HG02642 (cell line): ENCODE measurements at regions not wholly inside any gene's neighbourhood (a gene's known extent, or its start where the extent isn't known, plus 50 kb on each side); places are given as distances from the start of the nearest gene placed in this dataset.

Source experiments
- ATAC-seq: cut with Tn5 transposase; IDR thresholded peaks from one replicate; pipeline ENCODE4 v1.9.1; 2021; ENCODE audit warnings: mild to moderate bottlenecking; ENCODE audit not compliant: unreplicated experiment, poor library complexity

DNA sequence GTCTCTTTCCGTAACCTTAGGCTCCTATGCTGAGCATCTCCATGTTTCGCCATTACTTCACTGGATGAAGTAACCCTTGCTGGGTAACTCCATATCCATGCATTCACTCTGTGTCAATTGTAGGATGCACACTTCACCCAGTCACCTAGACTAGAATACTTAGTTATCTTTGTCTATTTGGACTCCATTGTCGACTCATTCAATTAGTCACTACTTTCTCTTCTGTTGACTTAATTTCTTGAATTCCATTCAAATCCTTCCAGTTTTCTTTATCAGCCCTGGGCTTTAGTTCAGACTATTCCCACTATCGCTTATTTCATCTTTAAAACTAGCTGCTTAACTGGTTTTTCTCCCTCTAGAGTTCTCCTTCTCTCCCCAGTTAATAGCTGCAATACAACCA, 111.3 kb upstream of the TNS3 start:
- ATAC-seq: no peak

GRCh38 chr7:47691988-47692387, 110.1 kb upstream of the TNS3 start:
- no peak for ATAC-seq

GRCh38 chr7:47690902-47691558, 109.1 kb upstream of the TNS3 start:
- ATAC-seq: no peak

DNA sequence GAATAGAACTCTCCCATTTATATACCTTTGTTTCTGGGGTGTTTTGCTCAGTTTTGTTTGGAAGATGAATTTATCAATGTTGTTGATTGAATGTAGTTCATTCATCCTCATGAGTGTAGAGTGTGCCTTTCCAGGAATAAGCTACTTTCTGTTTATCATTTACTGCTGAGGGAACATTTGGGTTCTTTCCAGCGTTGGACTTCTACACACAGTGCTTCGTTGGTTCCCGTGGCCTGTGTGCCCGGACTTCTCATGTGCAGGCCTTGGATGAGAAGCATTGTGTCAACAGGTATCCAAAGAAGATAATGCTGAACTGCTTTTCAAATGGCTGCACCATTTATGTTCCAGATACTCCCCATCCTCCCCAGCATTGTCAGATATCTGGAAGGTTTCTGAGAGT, 107.6 kb upstream of the TNS3 start:
- no peak for ATAC-seq

DNA sequence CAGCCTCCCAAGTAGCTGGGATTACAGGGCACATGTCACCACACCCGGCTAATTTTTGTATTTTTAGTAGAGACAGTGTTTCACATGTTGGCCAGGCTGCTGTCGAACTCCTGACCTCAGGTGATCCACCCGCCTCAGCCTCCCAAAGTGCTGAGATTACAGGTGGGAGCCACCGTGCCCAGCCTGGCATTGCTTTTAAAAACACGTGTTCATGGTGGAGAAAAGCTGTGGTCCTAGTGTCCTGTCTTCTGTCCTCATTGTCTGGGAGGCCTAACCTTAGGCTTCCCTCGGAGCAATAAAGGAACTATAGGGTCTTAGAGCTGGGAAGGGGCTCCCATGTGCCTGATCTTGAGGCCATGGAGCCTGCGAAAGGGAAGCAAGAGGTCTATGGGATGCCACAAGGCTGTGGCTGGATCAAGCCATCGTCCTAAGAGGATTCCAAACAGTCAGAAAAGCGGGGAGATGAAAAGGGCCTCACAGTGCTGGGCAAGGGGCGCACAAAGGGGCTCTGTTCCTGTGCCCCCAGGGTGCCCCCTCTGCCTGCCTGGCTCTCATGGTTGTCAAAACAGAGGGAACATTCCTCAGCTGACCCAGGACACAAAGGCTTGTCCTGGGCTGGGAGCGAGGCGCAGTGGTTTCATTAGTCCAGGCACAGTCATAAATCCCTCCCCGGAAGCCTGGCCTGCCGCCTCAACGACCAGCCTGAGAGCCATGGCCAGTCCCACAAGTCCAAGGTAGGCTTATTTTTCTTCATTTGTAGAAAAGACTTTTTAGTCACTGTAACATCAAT, 106.6 kb upstream of the TNS3 start:
- no peak for ATAC-seq

DNA sequence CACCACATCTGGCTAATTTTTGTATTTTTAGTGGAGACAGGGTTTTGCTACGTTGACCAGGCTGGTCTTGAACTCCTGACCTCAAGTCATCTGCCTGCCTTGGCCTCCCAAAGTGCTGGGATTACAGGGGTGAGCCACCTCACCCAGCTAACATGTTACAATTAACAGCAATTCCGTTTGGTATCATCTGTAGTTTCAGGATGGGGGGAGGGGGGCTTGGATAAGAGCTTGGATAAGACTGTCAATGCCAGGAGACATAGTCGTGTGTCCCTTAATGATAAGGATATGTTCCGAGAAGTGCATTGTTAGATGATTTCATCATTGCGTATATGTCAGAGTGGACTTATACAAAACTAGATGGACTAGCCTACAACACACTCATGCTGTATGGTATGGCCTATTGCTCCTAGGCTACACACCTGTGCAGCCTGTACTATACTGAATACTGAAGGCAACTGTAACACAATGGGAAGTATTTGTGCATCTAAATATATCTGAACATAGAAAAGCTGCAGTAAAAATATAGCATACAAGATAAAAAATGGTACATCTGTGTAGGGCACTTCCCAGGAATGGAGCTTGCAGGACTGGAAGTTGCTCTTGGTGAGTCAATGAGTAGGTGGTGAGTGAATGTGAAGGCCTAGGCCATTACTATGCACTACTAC, 103.9 kb upstream of the TNS3 start:
- ATAC-seq: no peak

- no peak for ATAC-seq
Measured at GRCh38 chr7:47685151-47685550, 103.2 kb upstream of the TNS3 start.

GRCh38 chr7:47684728-47685127, 102.8 kb upstream of the TNS3 start:
- ATAC-seq: no peak

GRCh38 chr7:47683485-47683898, 101.6 kb upstream of the TNS3 start:
- no peak for ATAC-seq

- ATAC-seq: no peak
Measured at GRCh38 chr7:47682874-47683273, 101.0 kb upstream of the TNS3 start.

DNA sequence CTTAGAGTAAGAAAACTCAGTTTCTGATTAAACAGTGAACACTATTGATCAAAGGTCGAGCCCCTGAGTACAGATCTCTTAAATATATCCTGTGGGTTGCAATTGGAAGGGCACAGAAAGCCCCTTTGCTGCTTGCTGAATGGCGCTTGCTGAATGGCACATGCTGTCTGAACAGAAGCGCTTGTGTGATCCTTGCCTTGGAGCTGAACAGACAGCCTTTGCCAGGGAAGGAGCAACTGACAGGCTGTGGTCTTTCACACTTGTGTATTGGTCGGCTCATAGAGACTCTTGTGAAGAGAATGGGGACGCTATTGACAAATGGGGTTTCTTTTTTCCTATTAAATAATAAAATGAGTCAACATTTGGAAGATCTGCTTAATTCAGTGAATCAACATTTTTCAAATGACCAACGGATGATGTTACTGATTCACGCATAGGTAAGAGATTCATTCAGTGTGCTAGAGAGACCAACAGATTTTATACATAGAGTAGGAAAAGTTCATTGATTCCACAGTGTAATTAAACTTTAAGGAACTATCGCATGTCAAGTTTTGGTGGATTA, 99.4 kb upstream of the TNS3 start:
- no peak for ATAC-seq

DNA sequence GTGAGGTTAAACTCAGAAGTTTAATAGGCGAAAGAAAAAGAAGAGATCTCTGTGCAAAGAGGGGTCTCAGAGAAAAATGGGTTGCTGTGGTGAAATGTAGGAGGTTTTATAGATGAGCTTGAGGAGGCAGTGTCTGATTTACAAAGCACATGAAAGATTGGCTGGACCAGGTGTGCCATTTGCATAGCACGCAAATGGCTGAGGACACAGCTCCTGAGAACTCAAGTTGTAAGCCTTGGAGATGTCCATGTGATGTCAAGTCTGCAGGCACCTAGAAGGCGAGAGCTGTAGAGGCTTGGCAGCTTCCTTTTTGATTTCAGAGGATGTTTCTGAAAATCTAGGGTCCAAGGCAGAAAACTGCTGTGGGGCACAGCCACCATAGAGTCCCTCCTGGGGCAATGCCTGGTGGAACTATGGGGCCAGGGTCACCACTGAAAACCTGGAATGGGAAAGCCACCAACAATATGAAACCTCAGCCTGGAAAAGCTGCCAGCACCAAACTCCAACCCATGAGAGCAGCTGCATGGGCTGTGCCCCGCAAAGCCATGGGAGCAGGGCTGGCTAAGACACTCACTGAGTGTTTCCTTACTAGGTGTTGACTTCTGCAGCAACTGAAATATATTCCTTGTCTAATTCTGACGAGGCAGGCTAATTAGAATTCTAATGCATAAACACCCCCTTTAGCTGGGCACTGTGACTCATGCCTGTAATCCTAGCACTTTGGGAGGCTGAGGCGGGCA, 96.9 kb upstream of the TNS3 start:
- ATAC-seq: no peak

DNA sequence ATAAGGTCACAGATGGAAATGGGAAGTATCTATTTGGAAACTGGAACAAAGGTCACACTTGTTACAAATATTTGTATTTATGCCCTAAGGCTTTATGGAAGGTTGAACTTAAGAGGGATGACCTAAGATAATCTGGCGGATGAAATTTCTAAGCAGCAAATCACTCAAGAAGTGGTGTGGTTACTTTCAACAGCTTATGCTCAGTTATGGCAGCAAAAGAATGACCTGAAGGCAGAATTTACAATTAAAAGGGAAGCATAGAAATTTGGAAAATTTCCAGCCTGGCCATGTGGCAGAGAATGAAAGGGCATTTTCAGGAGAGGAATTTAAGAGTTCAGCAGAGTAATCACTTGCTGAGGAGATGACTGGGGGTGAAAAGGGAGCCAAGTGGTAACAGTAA, 95.8 kb upstream of the TNS3 start:
- no peak for ATAC-seq

DNA sequence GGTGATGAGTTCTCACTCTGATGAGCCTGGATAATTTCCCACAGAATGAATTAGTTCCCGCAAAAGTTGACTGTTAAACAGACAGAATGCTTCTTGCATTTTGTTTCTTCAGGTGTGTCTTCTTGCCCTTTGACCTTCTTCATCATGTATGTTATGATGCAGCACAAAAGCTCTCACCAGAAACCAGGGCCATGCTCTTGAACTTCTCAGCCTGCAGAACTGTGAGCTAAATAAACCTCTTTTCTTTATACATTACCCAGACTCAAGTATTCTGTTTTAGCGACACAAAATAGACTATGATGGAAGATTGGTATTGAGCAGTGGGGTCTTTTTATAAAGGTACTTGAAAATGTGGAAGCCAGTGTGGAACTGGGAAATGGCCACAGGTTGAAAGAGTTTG, 95.2 kb upstream of the TNS3 start:
- no peak for ATAC-seq

DNA sequence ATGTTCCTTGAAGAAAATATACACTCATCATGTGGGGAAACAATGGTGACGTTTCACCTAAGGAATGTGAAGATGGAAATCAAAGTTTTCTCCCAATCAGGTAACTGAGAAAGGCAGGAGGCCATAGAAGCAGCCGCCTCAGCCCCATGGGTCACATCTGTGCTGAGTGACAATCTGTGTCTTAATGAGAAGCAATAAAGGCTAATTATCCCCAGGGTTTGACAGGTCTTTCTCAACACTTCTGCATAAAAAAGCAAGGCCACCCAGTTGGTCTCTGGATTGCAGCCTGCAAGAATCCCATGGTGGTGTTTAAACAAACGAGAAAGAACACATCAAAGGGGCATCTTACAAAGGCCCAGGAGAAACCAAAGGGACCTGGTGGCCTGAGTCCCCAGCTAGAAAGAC, 91.1 kb upstream of the TNS3 start:
- no peak for ATAC-seq

DNA sequence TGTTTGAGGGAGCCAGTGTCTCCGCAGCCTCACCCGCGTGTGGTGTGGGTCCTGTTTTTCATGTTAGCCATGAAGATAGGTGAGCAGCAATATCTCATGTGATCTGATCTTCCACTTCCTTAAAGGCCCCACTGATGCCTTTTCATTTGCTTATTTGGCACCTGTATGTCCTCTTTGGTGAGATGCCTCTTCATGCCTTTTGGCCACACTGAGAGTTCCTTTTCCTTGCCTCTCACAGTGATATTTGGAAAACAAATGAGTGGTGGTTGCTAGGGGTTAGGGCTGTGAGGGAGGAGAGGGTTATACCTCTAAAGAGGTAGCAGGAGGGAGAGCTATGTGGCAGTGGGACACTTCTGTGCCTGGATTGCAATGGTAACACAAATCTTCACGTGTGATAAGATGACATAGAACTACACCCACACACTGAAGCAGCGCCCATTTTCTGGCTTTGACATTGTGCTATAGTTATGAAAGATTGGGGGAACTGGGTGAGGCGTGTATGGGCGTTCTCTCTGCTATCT, 90.4 kb upstream of the TNS3 start:
- no peak for ATAC-seq

GRCh38 chr7:47671358-47671757, 89.4 kb upstream of the TNS3 start:
- ATAC-seq: no peak

DNA sequence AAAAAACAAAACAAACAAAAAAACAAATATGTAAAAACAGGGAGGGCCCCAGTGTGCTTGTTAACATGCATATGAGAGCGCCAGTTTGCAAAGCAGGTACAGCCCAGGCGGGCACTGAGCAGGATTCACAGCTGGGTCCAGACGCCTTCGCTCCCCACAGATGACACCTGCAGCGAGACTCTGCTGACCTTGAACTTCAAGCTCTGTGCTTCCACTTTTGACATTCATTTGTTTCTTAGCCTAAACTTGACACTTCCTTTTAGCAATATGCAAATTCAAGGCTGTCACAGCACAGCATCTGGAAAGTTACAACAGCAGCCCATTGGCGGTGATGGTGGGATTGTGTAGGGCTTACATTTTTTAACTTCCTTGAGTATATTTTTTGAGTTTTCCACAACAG, 88.8 kb upstream of the TNS3 start:
- ATAC-seq: peak; percentile 89

GRCh38 chr7:47669901-47670384, 88.0 kb upstream of the TNS3 start:
- no peak for ATAC-seq
